NB4 (cell line): ENCODE measurements at regions not wholly inside any gene's neighbourhood (a gene's known extent, or its start where the extent isn't known, plus 50 kb on each side); places are given as distances from the start of the nearest gene placed in this dataset.

Source experiments
- DNase-seq: peaks from one replicate; pipeline ENCODE4 v3.0.0; 2010; ENCODE audit warnings: low read depth
- H3K4me3 ChIP-seq: one replicate; pipeline ENCODE4 v1.5.1; 2011; ENCODE audit warnings: mild to moderate bottlenecking, low read depth, low read length, moderate library complexity
- MYC ChIP-seq: IDR thresholded peaks from 2 replicates; pipeline ENCODE4 v1.6.1; 2011; ENCODE audit warnings: low read depth, low read length
- POLR2A ChIP-seq: IDR thresholded peaks from 2 replicates; pipeline ENCODE4 v1.6.1; 2011; ENCODE audit warnings: mild to moderate bottlenecking; ENCODE audit not compliant: insufficient read length; ENCODE audit errors: extremely low read depth
- TF ChIP-seq, protein P1 (sequence below): IDR thresholded peaks from 2 replicates; pipeline ENCODE4 v1.6.1; 2011; ENCODE audit warnings: low read depth, low read length
- TF ChIP-seq, protein P2 (sequence below): IDR thresholded peaks from one replicate; pipeline ENCODE4 v1.5.1; 2012; ENCODE audit warnings: low read depth, low read length

DNA sequence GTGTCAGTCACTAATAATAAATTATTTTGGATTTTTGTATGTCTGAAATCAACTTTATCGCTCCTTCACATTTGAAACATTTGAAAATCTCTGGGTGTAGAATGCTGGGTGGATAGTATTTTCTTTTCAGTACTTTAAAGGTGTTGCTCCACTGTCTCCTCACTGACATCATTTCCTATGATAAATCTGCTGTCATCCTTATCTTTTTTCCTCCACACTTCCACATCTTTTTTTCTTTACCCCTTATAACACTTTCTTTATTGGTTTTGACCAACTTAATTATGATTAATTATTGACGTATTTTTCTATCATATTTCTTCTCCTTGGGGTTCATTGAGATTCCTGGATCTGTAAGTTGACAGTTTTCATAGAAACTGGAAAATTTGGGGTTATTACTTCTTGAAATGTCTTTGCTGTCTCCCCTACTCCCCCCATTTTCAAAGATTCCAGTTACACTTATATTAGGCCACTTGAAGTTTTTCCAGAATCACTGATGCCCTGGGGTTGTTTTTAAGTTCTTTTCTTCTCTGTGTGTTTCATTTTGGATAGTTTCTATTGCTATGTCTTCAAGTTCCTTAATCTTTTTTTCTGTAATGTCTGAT is 177.5 kb upstream of the DIO3 start:
- TF ChIP-seq, protein P1, sequence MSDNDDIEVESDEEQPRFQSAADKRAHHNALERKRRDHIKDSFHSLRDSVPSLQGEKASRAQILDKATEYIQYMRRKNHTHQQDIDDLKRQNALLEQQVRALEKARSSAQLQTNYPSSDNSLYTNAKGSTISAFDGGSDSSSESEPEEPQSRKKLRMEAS: no peak
- no peak for TF ChIP-seq POLR2A
- TF ChIP-seq MYC: no peak
- TF ChIP-seq, protein P2, sequence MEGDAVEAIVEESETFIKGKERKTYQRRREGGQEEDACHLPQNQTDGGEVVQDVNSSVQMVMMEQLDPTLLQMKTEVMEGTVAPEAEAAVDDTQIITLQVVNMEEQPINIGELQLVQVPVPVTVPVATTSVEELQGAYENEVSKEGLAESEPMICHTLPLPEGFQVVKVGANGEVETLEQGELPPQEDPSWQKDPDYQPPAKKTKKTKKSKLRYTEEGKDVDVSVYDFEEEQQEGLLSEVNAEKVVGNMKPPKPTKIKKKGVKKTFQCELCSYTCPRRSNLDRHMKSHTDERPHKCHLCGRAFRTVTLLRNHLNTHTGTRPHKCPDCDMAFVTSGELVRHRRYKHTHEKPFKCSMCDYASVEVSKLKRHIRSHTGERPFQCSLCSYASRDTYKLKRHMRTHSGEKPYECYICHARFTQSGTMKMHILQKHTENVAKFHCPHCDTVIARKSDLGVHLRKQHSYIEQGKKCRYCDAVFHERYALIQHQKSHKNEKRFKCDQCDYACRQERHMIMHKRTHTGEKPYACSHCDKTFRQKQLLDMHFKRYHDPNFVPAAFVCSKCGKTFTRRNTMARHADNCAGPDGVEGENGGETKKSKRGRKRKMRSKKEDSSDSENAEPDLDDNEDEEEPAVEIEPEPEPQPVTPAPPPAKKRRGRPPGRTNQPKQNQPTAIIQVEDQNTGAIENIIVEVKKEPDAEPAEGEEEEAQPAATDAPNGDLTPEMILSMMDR: no peak
- DNase-seq: no peak
- no peak overlapping the region for H3K4me3 ChIP-seq

DNA sequence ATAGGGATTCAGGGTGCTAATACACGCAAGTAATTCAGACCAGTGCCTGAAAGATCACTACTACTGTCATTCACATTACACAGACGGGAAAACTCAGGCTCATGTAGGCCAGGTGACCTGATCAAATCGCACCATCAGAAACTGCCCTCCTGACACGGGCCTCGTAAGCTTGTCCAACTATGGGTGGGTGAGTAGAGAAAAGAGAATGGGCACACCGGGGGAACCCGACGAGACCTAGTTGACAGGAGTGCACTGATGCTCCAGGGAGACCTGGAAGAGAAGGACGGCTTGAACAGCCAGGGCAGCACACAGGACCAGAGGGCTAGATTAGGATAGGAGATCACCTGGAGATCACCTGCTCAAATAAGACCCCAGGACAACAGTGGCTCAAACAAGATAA is 166.9 kb upstream of the DIO3 start:
- H3K4me3 ChIP-seq: no peak overlapping the region
- no peak for DNase-seq
- TF ChIP-seq, protein P1: no peak
- TF ChIP-seq, protein P2: no peak
- no peak for TF ChIP-seq MYC
- TF ChIP-seq POLR2A: no peak

DNA sequence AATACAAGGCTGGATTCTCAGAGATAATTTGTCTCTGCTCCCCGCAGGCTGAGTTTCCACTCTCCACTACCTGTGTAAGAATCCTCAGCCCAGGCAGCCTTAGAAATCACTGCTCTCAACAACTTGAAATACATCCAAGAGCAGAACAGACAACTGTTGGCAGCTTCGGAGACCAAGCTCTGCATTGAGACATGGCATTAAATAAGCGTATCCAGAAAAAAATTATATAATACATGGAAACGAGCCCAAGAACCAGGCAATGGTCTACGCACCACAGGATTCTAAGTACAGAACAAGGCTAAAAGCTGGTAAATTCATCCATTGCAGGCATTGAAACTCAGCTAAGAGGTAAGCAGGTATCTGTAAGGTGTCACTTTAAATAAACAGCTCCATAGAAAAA is 165.5 kb upstream of the DIO3 start:
- no peak for DNase-seq
- H3K4me3 ChIP-seq: no peak overlapping the region
- no peak for TF ChIP-seq MYC
- TF ChIP-seq, protein P2: no peak
- TF ChIP-seq POLR2A: no peak
- TF ChIP-seq, protein P1: no peak

DNA sequence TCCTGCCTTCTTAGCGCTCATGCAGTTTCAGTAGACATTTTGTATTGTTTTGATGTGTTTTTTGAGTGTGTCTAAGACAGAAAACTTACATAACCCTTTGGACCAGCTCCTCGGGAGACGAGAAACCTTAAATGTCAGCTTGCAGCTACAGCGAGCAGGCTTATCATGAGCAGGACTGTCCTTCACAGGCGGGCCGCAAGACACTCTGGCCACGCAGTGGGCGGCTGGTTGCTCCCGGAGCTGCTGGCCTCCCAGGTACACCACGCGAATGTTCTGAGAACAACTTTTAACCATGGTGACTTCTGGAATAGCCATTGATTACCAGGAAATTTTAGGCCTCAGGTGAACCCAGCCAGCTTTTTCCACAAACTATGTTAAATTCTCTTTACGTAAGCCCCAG is 164.1 kb upstream of the DIO3 start:
- no peak for DNase-seq
- TF ChIP-seq POLR2A: no peak
- TF ChIP-seq, protein P2: no peak
- TF ChIP-seq, protein P1: no peak
- TF ChIP-seq MYC: no peak
- no peak overlapping the region for H3K4me3 ChIP-seq

DNA sequence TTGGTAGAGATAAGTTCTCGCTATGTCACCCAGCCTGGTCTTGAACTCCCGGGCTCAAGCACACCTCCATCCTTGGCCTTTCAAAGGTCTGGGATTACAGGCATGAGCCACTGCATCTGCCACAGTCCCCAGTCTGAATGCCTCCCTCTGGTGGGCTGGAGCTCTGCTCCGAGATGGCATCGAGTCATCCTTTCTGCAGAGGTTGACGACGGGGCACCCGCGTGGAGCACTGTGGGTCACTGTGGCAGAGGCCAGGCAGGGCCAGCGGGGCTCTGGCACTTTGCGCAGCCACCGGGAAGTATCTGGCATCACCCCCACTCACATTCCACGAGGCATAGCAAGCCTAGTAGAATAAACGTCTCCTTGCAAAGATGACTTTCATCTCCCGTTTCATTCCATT is 163.3 kb upstream of the DIO3 start:
- TF ChIP-seq, protein P2: no peak
- TF ChIP-seq MYC: no peak
- TF ChIP-seq, protein P1: no peak
- no peak for TF ChIP-seq POLR2A
- H3K4me3 ChIP-seq: no peak overlapping the region
- DNase-seq: no peak
